ENCODE measurements at regions not wholly inside any gene's neighbourhood (a gene's known extent, or its start where the extent isn't known, plus 50 kb on each side); places are given as distances from the start of the nearest gene placed in this dataset.

- ATAC-seq (no peak), DNase-seq (no peak)
- Histone ChIP-seq H3K27me3 (ENCODE audit: insufficient read depth in 3 of 3, low read length in 2 of 3) (no peaks in the 10 kb centered on the region), H3K4me3 (no peak overlapping the region), H3K27ac (no peak overlapping the region), H3K9me3 (no peaks in the 10 kb centered on the region), H3K36me3 (ENCODE audit: insufficient read depth in 1 of 2, low read depth in 1 of 2) (no peaks in the 10 kb centered on the region), H3K4me1 (peaks cover 7% of the 10 kb centered on the region)
- TF ChIP-seq, protein P1, sequence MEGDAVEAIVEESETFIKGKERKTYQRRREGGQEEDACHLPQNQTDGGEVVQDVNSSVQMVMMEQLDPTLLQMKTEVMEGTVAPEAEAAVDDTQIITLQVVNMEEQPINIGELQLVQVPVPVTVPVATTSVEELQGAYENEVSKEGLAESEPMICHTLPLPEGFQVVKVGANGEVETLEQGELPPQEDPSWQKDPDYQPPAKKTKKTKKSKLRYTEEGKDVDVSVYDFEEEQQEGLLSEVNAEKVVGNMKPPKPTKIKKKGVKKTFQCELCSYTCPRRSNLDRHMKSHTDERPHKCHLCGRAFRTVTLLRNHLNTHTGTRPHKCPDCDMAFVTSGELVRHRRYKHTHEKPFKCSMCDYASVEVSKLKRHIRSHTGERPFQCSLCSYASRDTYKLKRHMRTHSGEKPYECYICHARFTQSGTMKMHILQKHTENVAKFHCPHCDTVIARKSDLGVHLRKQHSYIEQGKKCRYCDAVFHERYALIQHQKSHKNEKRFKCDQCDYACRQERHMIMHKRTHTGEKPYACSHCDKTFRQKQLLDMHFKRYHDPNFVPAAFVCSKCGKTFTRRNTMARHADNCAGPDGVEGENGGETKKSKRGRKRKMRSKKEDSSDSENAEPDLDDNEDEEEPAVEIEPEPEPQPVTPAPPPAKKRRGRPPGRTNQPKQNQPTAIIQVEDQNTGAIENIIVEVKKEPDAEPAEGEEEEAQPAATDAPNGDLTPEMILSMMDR (IDR thresholded peaks at IDR 0.05): no peak
- whole genome bisulfite sequencing, 3 donors: 50 to 83% (median 73%) methylated on average over 2 of the region's 2 CpGs
- intact Hi-C loops (cut with DNase I): no loop called here
These were observed 395.1 kb upstream of the GNPDA2 start for GRCh38 chr4:45121426-45121975.

DNA sequence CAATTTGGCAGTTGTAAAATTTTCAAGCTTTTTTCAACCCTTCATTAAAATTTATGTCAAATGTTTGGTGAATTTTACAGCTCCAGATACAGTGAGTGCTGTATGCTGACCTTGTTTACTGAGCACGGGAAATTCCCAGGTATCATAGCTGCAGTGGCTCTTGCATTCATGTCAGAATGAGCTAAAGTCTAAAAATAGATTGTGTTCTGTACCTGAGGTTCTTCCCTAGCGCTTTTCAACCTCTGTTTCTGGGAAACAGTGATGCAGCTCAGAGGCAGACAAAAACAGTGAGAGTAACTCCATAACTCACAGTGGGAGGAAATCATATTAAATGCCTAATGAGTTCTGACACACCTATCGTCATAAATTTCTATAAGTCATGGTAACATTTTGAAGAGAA is 393.8 kb upstream of the GNPDA2 start:
- peak; percentile 42 to 88 (median 74) for ATAC-seq
- intact Hi-C loops (cut with DNase I): no loop called here
- Histone ChIP-seq H3K36me3 (ENCODE audit: insufficient read depth in 1 of 2, low read depth in 1 of 2) (no peaks in the 10 kb centered on the region), H3K27ac (no peak overlapping the region), H3K9me3 (no peaks in the 10 kb centered on the region), H3K4me3 (no peak overlapping the region), H3K27me3 (ENCODE audit: insufficient read depth in 3 of 3, low read length in 2 of 3) (no peaks in the 10 kb centered on the region), H3K4me1 (peaks cover 7% of the 10 kb centered on the region)
- TF ChIP-seq, protein P1 (IDR thresholded peaks at IDR 0.05): no peak
- WGBS, 3 donors: 52 to 60% (median 54%) methylated on average over 3 of the region's 3 CpGs
- DNase-seq: no peak

DNA sequence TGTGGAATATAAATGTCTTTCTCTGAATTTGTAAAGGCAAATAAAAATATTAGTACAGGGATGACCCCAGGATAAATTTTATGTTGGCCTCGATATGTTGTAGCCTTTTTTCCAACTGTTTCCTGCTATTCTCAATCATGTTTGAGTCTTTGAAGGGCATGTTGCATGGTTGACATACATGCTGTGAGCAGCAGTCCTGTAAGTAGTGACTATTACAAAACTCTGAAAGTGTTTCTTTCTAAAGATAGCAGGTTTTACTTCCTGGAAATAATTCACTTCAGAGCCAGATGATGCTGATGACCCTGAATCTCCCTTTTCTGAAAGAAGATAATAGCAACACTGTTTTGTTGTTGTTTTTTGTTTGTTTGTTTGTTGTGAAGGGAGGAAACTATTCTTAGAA is 393.0 kb upstream of the GNPDA2 start:
- DNase-seq (no peak), ATAC-seq (no peak)
- intact Hi-C loops (cut with DNase I): no loop called here
- Histone ChIP-seq H3K4me3 (no peak overlapping the region), H3K9me3 (no peaks in the 10 kb centered on the region), H3K36me3 (ENCODE audit: insufficient read depth in 1 of 2, low read depth in 1 of 2) (no peaks in the 10 kb centered on the region), H3K4me1 (peaks cover 7% of the 10 kb centered on the region), H3K27me3 (ENCODE audit: insufficient read depth in 3 of 3, low read length in 2 of 3) (no peaks in the 10 kb centered on the region), H3K27ac (no peak overlapping the region)
- WGBS, 3 donors: 68 to 82% (median 72%) methylated on average over 1 of the region's 1 CpG
- TF ChIP-seq, protein P1 (IDR thresholded peaks at IDR 0.05): no peak

DNA sequence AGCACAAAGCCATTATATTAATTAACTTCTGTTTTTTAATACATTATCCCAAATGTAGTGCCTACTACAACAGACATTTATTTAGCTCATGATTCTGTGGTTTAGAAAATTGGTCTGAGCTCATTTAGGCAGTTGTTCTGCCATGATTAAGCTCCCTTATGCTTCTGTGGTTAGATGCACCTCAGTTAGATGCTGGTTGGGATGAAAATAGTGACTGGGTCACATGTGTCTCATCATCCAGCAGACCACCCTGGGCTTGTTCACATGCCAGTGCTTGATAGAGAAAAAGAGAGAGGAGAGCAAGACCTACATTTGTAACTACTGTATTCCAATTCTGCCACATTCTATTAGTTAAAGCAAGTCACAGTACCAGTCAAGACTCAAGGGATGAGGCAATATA is 376.4 kb upstream of the GNPDA2 start:
- Histone ChIP-seq H3K9me3 (no peaks in the 10 kb centered on the region), H3K4me3 (no peak overlapping the region), H3K4me1 (no peaks in the 10 kb centered on the region), H3K27ac (no peak overlapping the region), H3K27me3 (ENCODE audit: insufficient read depth in 3 of 3, low read length in 2 of 3) (no peaks in the 10 kb centered on the region), H3K36me3 (ENCODE audit: insufficient read depth in 1 of 2, low read depth in 1 of 2) (no peaks in the 10 kb centered on the region)
- no peak for ATAC-seq
- TF ChIP-seq, protein P1 (IDR thresholded peaks at IDR 0.05): no peak
- intact Hi-C loops (cut with DNase I): no loop called here
- no peak for DNase-seq
